HG02885 (cell line): ENCODE measurements at regions not wholly inside any gene's neighbourhood (a gene's known extent, or its start where the extent isn't known, plus 50 kb on each side); places are given as distances from the start of the nearest gene placed in this dataset.

ENCODE experiments used
- ATAC-seq: cut with Tn5 transposase; IDR thresholded peaks from one replicate; pipeline ENCODE4 v1.9.1; 2021; ENCODE audit warnings: mild to moderate bottlenecking; ENCODE audit not compliant: unreplicated experiment, poor library complexity

- no peak for ATAC-seq
Measured at GRCh38 chr1:34587761-34588160, 167.1 kb upstream of the GJB5 start.

DNA sequence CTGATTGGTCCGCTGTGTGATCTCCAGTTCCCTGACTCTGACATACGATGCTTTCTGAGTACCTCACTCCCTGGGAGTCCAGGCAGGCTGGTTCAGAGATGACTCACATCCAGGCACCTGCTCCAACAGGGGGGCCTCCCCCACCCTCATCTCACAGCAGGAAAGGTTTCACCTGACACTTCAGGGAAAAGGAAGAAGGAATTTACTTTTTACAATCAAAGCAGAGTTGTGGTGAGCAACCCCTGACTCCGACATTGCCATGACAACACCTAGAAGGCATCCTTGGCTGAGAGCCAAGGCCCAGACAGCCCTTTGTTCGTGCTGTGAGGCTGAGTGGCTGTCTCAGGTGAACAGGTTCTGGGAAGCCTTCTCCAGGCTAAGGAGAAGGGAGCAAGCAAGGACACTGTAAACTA is 164.6 kb upstream of the GJB5 start:
- ATAC-seq = no peak

GRCh38 chr1:34591751-34592629 is 162.9 kb upstream of the GJB5 start:
- ATAC-seq = no peak

GRCh38 chr1:34597877-34598514 is 156.9 kb upstream of the GJB5 start:
- no peak for ATAC-seq

DNA sequence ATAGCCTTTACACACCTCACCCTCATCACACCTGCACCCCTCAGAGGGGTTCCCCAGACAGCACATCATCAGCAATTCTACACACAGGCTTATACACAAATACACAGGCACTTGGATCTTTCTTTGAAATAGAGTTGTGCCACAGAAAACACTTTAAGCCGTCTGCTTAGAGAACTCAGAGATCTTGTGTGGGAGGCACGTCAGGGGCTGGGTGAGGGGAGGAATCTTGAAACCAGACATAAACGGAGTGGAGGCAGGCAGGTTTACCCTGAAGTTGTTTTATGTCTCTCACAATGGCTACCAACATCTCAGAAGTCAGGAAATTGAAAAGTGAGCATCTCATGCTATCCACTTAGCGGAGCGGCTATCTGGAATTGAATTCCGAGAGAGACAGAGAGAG is 151.9 kb upstream of the GJB5 start:
- ATAC-seq = no peak

GRCh38 chr1:34603594-34603993 is 151.3 kb upstream of the GJB5 start:
- ATAC-seq = no peak

DNA sequence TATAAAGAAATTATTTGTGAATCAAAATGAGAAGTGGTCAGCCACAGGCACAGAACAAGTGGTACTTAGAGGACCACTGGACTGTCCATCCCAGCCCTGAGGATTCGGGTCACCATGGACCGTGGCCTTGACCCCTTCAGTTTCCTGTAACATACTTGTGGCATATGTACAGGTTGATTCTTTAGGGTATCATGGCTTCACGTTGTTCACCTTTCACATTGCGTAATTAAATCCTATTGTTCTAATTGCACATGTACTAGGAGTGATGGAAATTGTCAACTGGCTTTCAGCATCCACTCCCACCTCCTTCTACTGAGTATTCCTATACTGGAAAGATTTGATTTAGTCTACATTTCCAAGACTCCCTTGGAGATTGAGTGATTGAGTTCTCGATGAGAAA is 148.3 kb upstream of the GJB5 start:
- ATAC-seq = no peak

DNA sequence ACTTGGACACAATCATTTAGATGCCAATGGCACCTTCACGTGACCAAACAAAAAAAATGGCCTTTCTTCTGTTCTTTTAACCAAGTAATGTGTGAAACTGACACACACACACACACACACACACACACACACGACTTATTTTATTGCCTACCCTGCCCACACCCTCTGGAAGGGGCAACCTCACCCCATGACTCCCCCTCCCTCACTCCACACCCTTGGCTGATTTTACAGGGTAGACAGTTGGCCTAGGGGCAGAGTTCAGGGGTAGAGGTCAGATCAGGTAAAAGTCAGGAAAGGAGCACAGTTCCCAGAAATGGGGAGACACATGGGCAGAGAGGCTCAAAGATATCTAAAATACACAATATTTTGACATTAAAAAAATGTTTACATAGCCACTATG is 144.8 kb upstream of the GJB5 start:
- ATAC-seq = no peak

DNA sequence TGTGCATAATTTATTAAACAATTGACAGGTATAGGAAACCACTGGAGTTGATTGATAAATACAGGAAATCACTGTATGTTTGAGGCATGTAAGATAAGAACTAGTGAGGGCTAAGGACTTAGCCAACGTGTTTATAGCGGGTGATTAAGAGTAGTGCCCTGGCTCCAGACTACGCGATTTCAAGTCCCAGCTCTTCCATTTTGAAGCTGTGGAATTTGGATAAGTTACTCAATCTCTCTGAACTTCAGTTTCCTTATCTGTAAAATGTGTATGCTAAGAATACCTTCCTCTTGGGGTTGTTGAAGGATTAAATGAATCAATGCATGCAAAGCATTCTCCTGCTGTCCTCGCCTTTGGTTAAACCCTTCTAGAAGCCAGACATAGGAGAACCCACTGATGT is 143.3 kb upstream of the GJB5 start:
- no peak for ATAC-seq

- ATAC-seq = no peak
Measured at GRCh38 chr1:34612091-34612827, 142.6 kb upstream of the GJB5 start.

DNA sequence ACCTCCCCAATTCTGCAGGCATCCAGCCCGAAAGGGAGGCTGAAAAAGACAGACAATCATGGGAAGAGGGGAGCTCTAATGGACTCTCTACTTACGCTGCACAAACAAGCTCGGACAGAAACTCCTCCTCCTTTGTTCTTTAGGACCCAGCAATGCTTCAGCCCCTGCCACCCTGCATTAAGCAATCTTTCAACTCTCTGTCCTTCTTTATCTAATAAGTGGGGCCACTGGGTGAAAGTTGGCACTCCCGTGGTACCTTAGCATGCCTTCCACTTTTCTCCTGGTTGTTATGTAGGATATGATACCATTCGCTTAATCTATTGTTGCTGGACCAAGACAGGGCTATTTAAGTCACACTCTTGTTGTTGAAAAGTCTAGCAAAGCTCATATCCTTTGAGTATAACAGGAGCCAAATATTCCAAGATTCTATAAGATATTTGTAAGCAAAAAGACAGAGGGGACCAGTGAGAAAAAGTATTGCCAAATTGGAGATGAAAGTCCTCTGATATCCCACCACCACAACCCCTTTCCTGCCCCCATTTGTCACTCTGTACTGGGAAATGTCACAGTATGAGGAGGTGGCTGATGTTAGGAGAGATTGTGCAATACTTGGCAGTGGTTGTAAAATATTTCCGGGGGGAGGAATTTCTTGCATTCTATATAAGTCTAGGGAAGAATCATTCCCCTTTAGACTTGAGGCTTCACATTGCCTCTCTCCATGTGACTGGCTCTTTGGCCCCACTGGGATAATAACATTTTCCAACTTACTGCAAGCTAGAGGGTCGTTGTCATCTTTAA is 137.3 kb upstream of the GJB5 start:
- no peak for ATAC-seq

DNA sequence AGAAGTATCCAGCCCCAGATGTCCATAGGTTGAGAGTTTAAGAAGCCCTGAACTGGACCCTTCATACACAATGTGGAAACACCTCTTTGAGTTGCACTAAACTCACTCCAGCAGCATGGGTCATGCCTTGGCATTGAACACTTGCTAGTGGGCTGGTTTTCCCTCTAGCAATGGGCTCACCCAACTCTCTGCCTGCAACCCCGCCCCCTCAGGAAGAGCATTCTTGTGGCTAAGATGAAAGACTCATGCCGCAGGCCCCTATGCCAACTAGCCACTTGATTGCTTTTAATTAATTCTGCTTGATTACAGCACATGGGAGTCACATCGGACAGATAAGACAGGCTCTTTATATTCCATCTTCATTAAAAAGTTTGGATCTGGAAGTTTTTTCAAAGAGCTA is 136.5 kb upstream of the GJB5 start:
- no peak for ATAC-seq

- ATAC-seq = no peak
Measured at GRCh38 chr1:34619256-34619655, 135.6 kb upstream of the GJB5 start.

- no peak for ATAC-seq
Measured at GRCh38 chr1:34621916-34622315, 132.9 kb upstream of the GJB5 start.

GRCh38 chr1:34625521-34626015 is 129.3 kb upstream of the GJB5 start:
- ATAC-seq = no peak

- no peak for ATAC-seq
Measured at GRCh38 chr1:34627465-34628240, 127.2 kb upstream of the GJB5 start.

- no peak for ATAC-seq
Measured at GRCh38 chr1:34631126-34631525, 123.7 kb upstream of the GJB5 start.

DNA sequence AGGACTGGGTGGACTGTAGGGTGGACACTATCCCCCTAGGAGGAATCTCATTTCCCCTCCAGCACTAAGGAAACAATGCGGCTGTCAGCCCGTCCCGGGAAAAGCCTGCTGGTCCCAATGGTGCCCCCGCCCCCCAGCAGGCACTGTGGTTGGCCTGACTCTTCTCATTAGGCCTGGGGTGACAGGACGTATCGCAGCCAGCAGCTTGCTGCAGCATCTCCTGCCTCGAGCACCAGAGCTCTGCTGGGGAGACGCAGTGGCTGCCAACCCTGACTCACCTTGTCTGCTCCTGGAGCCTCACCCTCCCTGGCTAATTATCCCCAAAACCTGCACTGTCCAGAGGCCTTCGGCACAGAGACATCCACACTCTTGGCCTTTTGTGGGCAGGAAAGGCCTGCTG is 115.1 kb upstream of the GJB5 start:
- no peak for ATAC-seq

GRCh38 chr1:34640654-34641401 is 114.0 kb upstream of the GJB5 start:
- ATAC-seq = no peak
